Panc1 (cell line): ENCODE measurements at regions not wholly inside any gene's neighbourhood (a gene's known extent, or its start where the extent isn't known, plus 50 kb on each side); places are given as distances from the start of the nearest gene placed in this dataset.

ENCODE experiments used
- ATAC-seq: fragments of 200-7000 bp; cut with Tn5 transposase; 2 replicates; pipeline ENCODE4 v1.9.1; 2020; ENCODE audit warnings: mild to moderate bottlenecking, moderate library complexity
- BruUV-seq: library from RNA; stranded (reverse); fragments of 400-500 nt; replicated peaks from 2 replicates; lab custom pipeline; 2021; lab: Mats Ljungman, UMichigan
- CTCF ChIA-PET: fragments of 300-600 bp; sonication (Branson Sonifier 250); formaldehyde crosslinking; loops from one replicate; lab custom pipeline; 2022; ENCODE audit warnings: antibody characterized with exemption; lab: Charles Lee
- POLR2A ChIA-PET: fragments of 300-600 bp; sonication (Branson Sonifier 250); formaldehyde crosslinking; loops from one replicate; lab custom pipeline; 2022; ENCODE audit warnings: antibody characterized with exemption; lab: Charles Lee
- DNase-seq: peaks from one replicate; pipeline ENCODE4 v3.0.0-alpha.2; 2010; ENCODE audit warnings: low read depth, low spot score
- H3K27ac ChIP-seq: 2 replicates; pipeline ENCODE4 v1.5.1; 2011; ENCODE audit warnings: mild to moderate bottlenecking, low read length, inconsistent platforms
- H3K27me3 ChIP-seq: fragments of 200-500 bp; sonication (Bioruptor generic); 2 replicates; pipeline ENCODE4 v1.6.0; 2014; ENCODE audit warnings: low read length, inconsistent platforms; ENCODE audit not compliant: control insufficient read depth, insufficient read depth
- H3K36me3 ChIP-seq: fragments of 200-500 bp; sonication (Bioruptor generic); 2 replicates; pipeline ENCODE4 v1.5.1; 2014; ENCODE audit warnings: inconsistent platforms, mild to moderate bottlenecking, low read length, moderate library complexity; ENCODE audit not compliant: control insufficient read depth, insufficient read depth
- H3K4me1 ChIP-seq: 2 replicates; pipeline ENCODE4 v1.5.1; 2011; ENCODE audit warnings: inconsistent platforms, mild to moderate bottlenecking, low read length, moderate library complexity; ENCODE audit not compliant: control insufficient read depth, insufficient read depth
- H3K4me3 ChIP-seq, 2 experiments: 2 replicates each; pipeline ENCODE4 v1.5.1; 2011 to 2012; ENCODE audit warnings: low read depth in 2 of 2, low read length in 2 of 2, mild to moderate bottlenecking in 2 of 2, inconsistent platforms in 1 of 2, moderate library complexity in 1 of 2
- H3K9me3 ChIP-seq: fragments of 200-500 bp; sonication (Bioruptor generic); 2 replicates; pipeline ENCODE4 v1.5.1; 2014; ENCODE audit warnings: low read depth, mild to moderate bottlenecking, inconsistent platforms, low read length, moderate library complexity; ENCODE audit not compliant: control insufficient read depth, insufficient read depth
- CTCF ChIP-seq: fragments of 450-650 bp; IDR thresholded peaks from 2 replicates; pipeline ENCODE4 v1.5.1; 2017; ENCODE audit warnings: mild to moderate bottlenecking
- POLR2AphosphoS5 ChIP-seq: IDR thresholded peaks from 2 replicates; pipeline ENCODE4 v1.6.1; 2012; ENCODE audit warnings: mild to moderate bottlenecking, low read depth, low read length, moderate library complexity
- REST ChIP-seq, 2 experiments: IDR thresholded peaks; 2 replicates each; pipeline ENCODE4 v1.6.1; 2011 to 2012; ENCODE audit warnings: low read depth in 2 of 2, control low read depth in 1 of 2, low read length in 1 of 2, mild to moderate bottlenecking in 1 of 2, moderate library complexity in 1 of 2; ENCODE audit not compliant: insufficient read depth in 1 of 2
- SIN3A ChIP-seq: IDR thresholded peaks from 2 replicates; pipeline ENCODE4 v1.6.1; 2012; ENCODE audit warnings: low read depth, mild to moderate bottlenecking, low read length, moderate library complexity, borderline replicate concordance; ENCODE audit not compliant: insufficient read depth
- TCF7L2 ChIP-seq: IDR thresholded peaks from 2 replicates; pipeline ENCODE4 v1.6.1; 2011; ENCODE audit warnings: mild to moderate bottlenecking, low read depth, low read length, inconsistent platforms
- in situ Hi-C: cut with HindIII; loops from 2 replicates; pipeline ENCODE4 v1.10.0; 2016; ENCODE audit warnings: low sequenced_read_pairs, low pct_unique_long_range_greater_than_20kb
- intact Hi-C: fragments of 100-400 bp; cut with micrococcal nuclease; formaldehyde crosslinking; loops from one replicate; pipeline ENCODE4 v1.10.0; 2022; ENCODE audit not compliant: unreplicated experiment

- in situ Hi-C loops = no loop called here
- H3K27ac ChIP-seq = no peak overlapping the region
- ATAC-seq (no peak), DNase-seq (no peak)
- POLR2A ChIA-PET = no interaction called here
- no peak overlapping the region for H3K4me3 ChIP-seq
- CTCF ChIA-PET = no interaction called here
- TF ChIP-seq TCF7L2 (no peak), POLR2AphosphoS5 (no peak), SIN3A (no peak), CTCF (no peak), REST (IDR thresholded peaks at IDR 0.05; ENCODE audit: insufficient read depth in 1 of 2, low read depth in 2 of 2, low read length in 1 of 2) (no peak)
- no peaks in the 10 kb centered on the region for H3K9me3 ChIP-seq
- H3K27me3 ChIP-seq = peaks cover 10% of the 10 kb centered on the region
- H3K4me1 ChIP-seq = no peaks in the 10 kb centered on the region
- no TSS peak for BruUV-seq
- intact Hi-C loops = no loop called here
- H3K36me3 ChIP-seq = no peaks in the 10 kb centered on the region
Measured at GRCh38 chr3:127119693-127120464, 73.1 kb upstream of the PRR23E start.

GRCh38 chr3:127120851-127121647 is 71.9 kb upstream of the PRR23E start:
- Histone ChIP-seq H3K4me1 (no peaks in the 10 kb centered on the region), H3K4me3 (no peak overlapping the region), H3K36me3 (no peaks in the 10 kb centered on the region), H3K9me3 (no peaks in the 10 kb centered on the region), H3K27me3 (peaks cover 10% of the 10 kb centered on the region), H3K27ac (no peak overlapping the region)
- in situ Hi-C loops (no loop called here), intact Hi-C loops (no loop called here)
- CTCF ChIA-PET = no interaction called here
- TF ChIP-seq POLR2AphosphoS5 (no peak), REST (IDR thresholded peaks at IDR 0.05; ENCODE audit: insufficient read depth in 1 of 2, low read depth in 2 of 2, low read length in 1 of 2) (no peak), TCF7L2 (no peak), SIN3A (no peak), CTCF (no peak)
- ATAC-seq = no peak
- BruUV-seq = no TSS peak
- POLR2A ChIA-PET = no interaction called here
- no peak for DNase-seq
